Lower leg skin (tissue), 4 donors: ENCODE measurements at regions not wholly inside any gene's neighbourhood (a gene's known extent, or its start where the extent isn't known, plus 50 kb on each side); places are given as distances from the start of the nearest gene placed in this dataset.

ENCODE experiments used
- DNase-seq, 2 donors: peaks; one replicate each; pipeline ENCODE4 v3.0.0-alpha.2; 2019; ENCODE audit warnings: low spot score in 2 of 2
- H3K4me3 ChIP-seq: fragments of 200-600 bp; sonication (generic); 2 replicates; pipeline ENCODE4 v1.5.1; 2017; ENCODE audit warnings: mild to moderate bottlenecking, low read depth; ENCODE audit not compliant: poor library complexity, severe bottlenecking
- CTCF ChIP-seq, 3 donors: fragments of 450-650 bp; IDR thresholded peaks; one replicate each; pipeline ENCODE4 v1.5.1; 2016; ENCODE audit warnings: antibody characterized with exemption in 3 of 3, mild to moderate bottlenecking in 3 of 3, moderate library complexity in 2 of 3
- POLR2A ChIP-seq, 2 donors: fragments of 450-650 bp; IDR thresholded peaks; one replicate each; pipeline ENCODE4 v1.6.1; 2016 to 2017; ENCODE audit warnings: antibody characterized with exemption in 2 of 2, mild to moderate bottlenecking in 1 of 2, moderate library complexity in 1 of 2
- WGBS, 2 donors: methylation state at CpG; one replicate each; pipeline ENCODE4 v1.1.5; 2018; 5-methylcytosine and 5-hydroxymethylcytosine counted together
- intact Hi-C: fragments of 100-400 bp; cut with DNase I; formaldehyde crosslinking; loops from one replicate; pipeline ENCODE4 v1.15.0; 2023; ENCODE audit warnings: low total_unique reads

DNA sequence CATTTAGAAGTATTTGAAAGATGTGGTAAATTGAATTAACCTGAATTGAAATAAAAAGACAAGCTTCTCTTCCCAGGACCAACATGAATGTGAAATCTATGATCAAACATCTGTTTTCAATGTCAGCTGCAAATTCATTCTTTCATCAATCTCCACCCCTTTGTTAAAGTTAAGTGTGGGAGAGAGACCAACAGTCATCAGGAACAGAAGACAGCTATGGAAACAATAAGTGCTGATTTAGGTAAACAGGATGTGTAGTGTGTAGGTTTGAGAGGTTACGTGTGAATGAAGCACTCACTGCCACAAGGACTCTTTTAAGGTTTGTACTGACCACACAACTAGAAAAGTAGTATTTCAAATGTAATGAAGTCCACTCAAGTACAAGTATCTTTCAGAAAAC lies 1659.8 kb upstream of the CELF4 start:
- intact Hi-C loops, result no loop called here
- 68 to 79% methylated on average over 1 of the region's 1 CpG for WGBS, 2 donors

DNA sequence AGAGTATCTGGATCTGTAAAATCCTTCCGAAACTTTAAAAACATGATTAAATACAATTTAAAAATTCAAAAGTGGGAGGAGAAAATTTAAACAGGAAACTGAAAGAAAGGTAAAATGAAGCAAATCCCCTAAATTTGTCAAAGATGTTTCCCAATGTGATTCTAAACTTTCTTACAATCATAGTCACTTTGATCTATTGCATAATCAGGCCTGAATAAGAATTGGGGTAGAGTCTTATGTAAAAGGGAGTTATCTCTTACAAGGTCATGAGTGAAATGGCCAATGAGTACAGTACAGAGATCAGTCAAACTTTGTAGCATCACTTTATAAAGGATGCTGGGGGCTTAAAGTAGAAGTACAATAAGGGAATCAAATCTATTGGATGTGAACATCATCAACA lies 1657.7 kb upstream of the CELF4 start:
- DNase-seq, result no peak
- intact Hi-C loops, result no loop called here
- no peak overlapping the region for H3K4me3 ChIP-seq
- WGBS, 2 donors, result 91 to 93% methylated on average over 1 of the region's 1 CpG
- TF ChIP-seq CTCF (IDR thresholded peaks at IDR 0.05), result no peak
- TF ChIP-seq POLR2A (IDR thresholded peaks at IDR 0.05), result no peak

More for the DNA sequence above, 1659.8 kb upstream of the CELF4 start:
- no peak overlapping the region for H3K4me3 ChIP-seq
- DNase-seq, result no peak
- no peak for TF ChIP-seq POLR2A (IDR thresholded peaks at IDR 0.05)
- TF ChIP-seq CTCF (IDR thresholded peaks at IDR 0.05), result no peak

GRCh38 chr18:39215920-39216319 lies 1650.3 kb upstream of the CELF4 start:
- intact Hi-C loops, result no loop called here
- H3K4me3 ChIP-seq, result no peak overlapping the region
- TF ChIP-seq CTCF (IDR thresholded peaks at IDR 0.05) (no peak), POLR2A (IDR thresholded peaks at IDR 0.05) (no peak)
- DNase-seq, result no peak
- WGBS, 2 donors, result 50 to 71% methylated on average over 2 of the region's 2 CpGs

DNA sequence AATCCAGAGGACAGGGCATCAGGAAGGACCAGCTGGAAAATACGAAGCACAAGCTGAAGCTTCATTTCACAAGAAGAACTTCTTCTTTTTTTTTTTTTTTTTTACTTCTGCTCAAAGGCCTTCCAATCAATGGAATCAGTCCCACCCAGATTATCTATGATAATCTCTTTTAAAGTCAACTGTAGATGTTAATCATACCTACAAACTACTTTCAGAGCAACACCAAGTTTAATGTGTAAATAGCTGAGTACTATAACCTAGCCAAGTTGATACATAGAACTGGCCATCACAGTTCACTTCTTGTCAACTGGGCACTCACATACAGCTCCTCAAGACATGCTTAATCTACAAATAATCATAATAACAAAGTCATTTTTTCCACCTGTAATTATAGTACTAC lies 1645.9 kb upstream of the CELF4 start:
- 75 to 95% methylated on average over 1 of the region's 1 CpG for WGBS, 2 donors
- TF ChIP-seq POLR2A (IDR thresholded peaks at IDR 0.05) (no peak), CTCF (IDR thresholded peaks at IDR 0.05) (no peak)
- no peak overlapping the region for H3K4me3 ChIP-seq
- intact Hi-C loops, result no loop called here
- no peak for DNase-seq

DNA sequence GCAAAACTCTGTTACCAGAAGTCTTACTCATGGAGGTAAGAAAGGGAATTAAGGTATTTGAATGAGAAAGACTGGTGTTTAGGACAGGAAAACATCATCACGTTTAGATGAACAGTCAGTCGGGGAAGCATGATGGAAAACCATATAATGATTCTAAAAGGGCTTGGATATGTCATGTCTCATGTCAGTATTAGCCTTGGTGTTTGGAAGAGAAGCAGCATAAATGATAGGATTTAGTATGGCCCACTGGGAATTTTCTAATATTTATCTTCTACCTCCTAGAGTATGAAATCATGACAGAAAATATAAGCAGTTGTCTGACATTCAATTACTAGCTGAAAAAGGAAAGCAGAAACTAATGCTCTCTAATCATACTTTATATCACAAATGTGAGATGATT lies 1643.6 kb upstream of the CELF4 start:
- 81 to 90% methylated on average over 2 of the region's 2 CpGs for WGBS, 2 donors
- TF ChIP-seq CTCF (IDR thresholded peaks at IDR 0.05) (no peak), POLR2A (IDR thresholded peaks at IDR 0.05) (no peak)
- intact Hi-C loops, result no loop called here
- H3K4me3 ChIP-seq, result no peak overlapping the region
- no peak for DNase-seq

DNA sequence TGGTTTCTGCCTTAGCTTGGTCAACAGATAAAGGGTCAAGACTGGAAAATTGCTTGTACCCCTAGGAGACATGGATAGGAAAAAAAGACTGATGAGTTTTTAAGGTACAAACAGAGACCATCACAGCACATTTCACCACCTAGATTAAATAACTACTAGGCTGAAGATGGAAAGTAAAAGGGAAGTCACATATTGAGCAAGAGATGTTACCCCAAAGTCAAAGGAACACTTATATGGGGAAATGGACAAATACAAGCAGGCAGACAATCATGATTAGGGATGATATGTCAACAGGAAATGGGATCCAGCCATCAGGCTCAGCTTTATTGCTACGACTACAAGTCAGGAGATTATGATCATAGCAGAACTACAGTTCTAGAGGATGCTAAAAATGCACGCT lies 1643.1 kb upstream of the CELF4 start:
- no peak for DNase-seq
- H3K4me3 ChIP-seq, result no peak overlapping the region
- TF ChIP-seq POLR2A (IDR thresholded peaks at IDR 0.05) (no peak), CTCF (IDR thresholded peaks at IDR 0.05) (no peak)
- intact Hi-C loops, result no loop called here
- WGBS, 2 donors, result 80% methylated on average over 2 of the region's 2 CpGs
